Hematopoietic multipotent progenitor cell (in vitro differentiated cells): ENCODE measurements at regions not wholly inside any gene's neighbourhood (a gene's known extent, or its start where the extent isn't known, plus 50 kb on each side); places are given as distances from the start of the nearest gene placed in this dataset.
"Not testable (repeated sequence)": the region's sequence is repeated elsewhere in the genome, so short reads cannot be mapped to it uniquely, and the experiment has no call there.

Experiments
- DNase-seq, 3 donors: peaks; one replicate each; pipeline ENCODE4 v3.0.0-alpha.2; 2011 to 2015; ENCODE audit warnings: low read depth in 2 of 3, low spot score in 2 of 3

DNA sequence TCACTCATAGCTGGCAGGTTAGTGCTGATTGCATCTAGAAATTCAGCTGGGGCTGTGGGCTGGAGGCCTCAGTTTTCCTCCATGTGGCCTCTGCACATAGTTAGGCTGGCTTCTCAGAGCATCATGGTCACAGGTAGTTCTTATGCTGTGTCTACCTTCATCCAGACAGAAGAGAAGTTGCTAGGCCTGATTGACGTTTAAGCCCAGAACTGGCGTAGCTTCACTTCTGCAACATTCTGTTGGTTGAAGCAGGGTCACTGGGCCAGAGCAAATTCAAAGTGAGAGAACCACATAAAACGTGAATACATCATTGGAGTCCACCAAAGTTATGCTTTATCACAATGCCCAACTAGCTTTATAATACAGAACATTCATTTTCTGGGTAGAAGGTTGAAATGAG is 116.0 kb downstream of the SPP2 start:
- no peak for DNase-seq

DNA sequence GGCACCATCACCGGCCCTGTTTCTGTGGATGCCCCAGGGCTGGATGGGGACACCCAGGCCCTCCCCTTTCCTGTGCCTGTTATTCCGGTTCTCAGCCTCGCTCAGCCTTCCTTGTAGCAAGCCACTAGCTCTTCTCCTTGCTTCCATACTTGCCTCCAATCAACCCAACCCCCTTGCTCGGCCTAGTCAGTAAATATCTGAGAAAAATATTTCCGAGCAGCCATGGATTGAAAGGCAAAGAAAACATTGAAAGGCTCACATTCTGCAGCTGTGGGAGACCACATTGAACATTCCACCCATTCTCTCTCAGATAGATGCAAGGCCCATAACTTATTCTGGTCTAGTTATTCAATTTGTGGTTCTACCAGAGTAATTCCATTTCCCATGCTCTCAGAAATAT is 114.9 kb downstream of the SPP2 start:
- no peak for DNase-seq

DNA sequence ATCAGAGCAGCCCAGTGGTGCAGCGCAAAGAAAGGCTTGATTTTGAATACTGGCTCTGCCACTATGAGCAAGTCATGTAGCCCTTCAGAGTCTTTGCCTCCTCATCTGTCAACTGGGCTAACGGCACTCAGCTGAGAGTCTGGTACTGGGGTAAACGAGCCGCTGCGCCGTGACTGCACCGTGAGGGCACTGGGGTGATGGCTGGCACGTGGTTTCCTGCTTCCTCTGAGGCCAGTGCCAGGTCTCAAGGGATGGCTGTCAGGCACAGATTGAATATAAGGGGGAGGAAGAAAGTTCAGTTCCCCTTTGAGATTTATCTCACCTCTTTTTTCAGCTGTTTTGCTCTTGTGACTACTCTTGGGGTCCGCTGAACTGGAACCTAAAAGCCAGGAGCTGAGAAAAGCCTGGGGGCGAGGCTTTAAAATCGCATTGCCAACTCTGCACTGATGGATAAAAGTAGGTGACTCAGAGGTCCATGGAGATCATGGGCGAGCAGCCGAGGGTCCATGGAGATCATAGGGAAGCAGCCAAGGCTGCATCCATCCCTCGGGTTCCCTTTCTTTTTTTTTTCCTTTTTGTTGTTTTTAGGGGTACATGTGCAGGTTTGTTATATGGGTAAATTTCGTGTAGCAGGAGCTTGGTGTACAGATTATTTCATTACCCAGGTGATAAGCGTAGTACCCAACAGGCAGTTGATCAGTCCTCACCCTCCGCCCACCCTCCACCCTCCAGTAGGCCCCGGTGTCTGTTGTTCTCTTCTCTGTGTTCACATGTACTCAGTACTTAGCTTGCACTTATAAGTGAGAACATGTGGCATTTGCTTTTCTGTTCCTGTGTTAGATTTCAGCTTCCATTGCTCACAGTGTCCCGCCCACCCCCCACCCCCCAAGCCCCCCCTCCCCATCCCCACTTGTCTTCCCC is 114.3 kb downstream of the SPP2 start:
- peak in 2 of 3 donors; percentile 21 to 29 for DNase-seq

GRCh38 chr2:234163510-234164045 is 113.1 kb downstream of the SPP2 start:
- DNase-seq, result no peak

DNA sequence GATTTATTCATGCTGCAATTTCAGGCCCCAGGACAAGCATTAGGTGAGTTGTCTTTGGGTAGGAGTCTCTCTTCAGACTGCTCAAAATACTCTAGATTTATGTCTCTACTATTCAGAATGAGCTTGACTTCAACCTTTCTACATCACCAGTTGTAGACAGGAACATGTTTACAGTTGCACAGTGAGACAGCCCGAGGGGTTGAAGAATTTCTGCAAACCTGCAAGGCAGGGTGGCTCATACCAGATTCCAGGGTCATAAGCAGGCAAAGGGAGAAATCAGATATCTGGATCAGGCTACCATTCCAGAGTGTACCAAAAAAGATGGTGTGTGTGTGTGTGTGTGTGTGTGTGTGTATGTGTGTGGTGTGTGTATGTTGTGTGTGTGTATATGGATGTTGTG is 112.4 kb downstream of the SPP2 start:
- no peak for DNase-seq

- DNase-seq, result no peak
Observed at GRCh38 chr2:234161932-234162331, 111.4 kb downstream of the SPP2 start.

DNA sequence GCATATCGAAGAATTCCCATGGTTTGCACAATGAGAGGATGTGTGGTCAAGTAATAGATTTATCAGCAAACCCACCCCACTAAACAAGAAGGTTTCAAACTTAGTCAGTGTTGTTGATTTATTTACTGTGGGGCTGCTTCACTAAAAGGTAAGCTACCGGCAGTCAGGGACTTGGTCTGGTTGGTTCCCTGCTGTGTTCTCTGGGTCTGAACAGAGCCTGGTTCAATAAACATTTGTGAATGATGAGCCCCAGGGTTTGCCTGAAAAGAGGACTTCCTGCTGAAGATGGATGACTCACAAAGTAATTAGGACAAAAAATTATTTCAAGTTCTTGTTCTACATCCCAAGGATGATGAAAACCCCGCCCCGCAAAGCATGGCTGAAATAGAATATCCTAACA is 108.3 kb downstream of the SPP2 start:
- no peak for DNase-seq

- no peak for DNase-seq
Observed at GRCh38 chr2:234157817-234158588, 107.5 kb downstream of the SPP2 start.

GRCh38 chr2:234156326-234156725 is 105.8 kb downstream of the SPP2 start:
- DNase-seq, result no peak

DNA sequence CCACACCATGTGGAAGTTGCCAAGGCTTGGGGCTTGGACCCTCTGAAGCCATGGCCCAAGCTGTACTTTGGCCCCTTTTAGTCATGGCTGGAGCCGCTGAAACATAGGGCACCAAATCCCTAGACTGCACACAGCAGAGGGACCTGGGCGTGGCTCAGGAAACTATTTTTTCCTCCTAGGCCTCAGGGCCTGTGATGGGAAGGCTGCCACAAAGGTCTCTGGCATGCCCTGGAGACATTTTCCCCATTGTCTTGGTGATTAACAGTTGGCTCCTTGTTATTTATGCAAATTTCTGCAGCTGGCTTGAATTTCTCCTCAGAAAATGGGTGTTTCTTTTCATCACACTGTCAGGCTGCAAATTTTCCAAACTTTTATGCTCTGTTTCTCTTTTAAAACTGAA is 102.3 kb downstream of the SPP2 start:
- not testable (repeated sequence) for DNase-seq

DNA sequence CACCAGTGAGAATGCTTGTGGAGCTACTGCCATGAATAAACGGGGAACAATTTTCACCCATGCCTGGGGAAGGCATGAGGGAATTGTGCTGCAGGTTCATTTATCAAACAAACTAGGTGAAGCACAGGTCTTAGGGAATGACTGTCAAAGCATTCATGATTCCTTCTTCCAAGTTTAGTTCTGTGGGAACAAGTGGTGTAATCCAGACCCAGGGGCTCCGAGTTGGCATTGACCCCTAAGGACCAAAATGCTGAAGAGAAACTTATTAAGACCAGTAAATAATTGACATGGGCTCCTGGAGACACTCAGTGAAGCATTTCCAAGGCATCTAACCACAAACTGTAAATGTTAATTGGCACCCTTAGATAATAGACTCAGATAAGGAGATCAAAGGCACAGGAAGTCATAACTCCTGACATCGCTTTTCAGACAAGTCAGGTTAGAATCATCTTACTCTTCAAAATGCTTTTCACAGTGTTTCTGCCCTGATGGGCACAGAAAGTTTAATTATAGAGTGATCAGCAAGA is 96.9 kb downstream of the SPP2 start:
- DNase-seq, result no peak

GRCh38 chr2:234146087-234146826 is 95.8 kb downstream of the SPP2 start:
- DNase-seq, result no peak

GRCh38 chr2:234145511-234145910 is 95.0 kb downstream of the SPP2 start:
- no peak for DNase-seq

DNA sequence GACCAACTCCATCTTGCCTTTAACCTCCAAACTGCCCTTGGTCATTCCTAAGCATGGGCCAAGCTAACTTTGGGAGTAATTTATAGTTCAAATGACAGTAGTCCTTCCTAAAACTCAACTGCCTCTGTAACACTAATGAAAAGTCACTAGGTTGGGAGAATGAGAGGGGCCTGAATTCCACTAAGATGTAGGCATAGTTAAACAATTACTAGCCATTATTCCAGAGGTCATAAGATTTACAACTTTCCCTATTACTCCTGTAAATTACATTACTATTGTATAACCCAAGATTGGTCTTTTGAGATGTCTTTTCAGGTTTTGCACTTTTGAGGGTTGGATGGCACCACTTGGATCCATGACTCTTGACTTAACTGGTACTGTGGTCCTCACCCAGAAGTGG is 94.6 kb downstream of the SPP2 start:
- no peak for DNase-seq

DNA sequence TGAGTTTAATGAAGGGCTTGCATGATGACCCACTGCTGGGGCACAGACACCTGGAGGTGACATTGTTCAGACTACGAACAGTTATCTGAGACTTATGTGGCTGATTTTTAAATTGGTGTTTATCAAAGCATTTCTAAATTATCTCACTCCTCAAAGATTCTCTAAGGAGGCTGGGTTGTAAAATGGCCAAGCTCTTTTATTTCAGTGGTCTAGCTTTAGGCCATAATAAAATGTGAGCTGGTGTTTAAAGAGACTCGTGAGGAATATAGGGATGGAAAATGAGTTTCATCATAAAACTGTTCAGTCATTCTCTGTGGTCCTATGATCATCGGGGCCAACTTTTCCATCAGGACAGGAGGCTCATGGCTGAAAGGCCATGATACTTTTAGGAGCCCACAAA is 93.4 kb downstream of the SPP2 start:
- DNase-seq, result no peak

DNA sequence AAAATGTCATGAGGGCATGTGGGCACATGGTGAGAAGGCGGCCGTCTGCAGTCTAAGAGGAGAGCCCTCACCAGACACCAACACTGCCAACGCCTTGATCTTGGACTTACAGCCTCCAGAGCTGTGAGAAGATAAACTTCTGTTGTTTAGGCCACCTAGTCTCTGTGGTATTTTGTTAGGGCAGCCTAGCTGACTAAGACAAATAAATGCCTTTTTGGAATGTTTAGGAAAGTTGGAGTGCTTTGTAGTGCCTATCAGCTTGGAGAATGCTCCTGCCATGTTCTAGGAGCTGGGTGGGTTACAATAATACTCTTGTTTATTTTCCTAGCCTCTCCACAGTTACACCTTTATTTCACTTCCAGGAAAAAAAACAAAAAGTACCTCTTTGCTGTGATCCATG is 92.0 kb downstream of the SPP2 start:
- DNase-seq, result no peak

GRCh38 chr2:234139755-234140154 is 89.3 kb downstream of the SPP2 start:
- no peak for DNase-seq

- no peak for DNase-seq
Observed at GRCh38 chr2:234138836-234139235, 88.3 kb downstream of the SPP2 start.

DNA sequence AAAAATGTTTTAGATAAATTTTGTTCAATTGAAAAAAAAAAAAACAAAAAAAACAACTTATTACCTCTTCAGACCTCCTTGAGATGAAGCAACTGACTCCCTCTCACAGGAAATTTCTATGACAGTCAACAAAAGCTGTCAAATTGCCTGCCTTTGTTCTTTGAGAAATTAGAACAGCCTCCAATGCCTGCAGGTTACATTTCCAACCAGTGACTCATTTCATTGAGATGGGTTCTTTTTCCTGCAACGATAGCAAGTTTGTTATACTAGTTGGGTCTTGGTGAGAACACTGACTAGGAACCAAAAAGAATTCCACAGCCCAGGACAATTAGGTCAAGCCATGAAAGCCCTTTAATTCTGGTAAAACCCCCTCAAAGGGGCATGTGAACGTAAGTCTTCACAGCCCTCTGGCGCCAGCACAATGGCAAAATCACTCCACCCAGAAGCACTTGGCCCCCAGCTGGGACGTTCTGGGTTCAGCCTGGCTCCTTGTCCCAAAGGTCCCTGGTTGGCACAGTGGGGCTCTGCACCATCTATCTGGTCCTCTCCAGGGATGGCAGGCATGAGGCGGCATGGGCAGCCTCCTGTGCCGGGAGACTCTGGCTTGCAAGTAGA is 87.0 kb downstream of the SPP2 start:
- DNase-seq, result no peak

- DNase-seq, result no peak
Observed at GRCh38 chr2:234136461-234136860, 86.0 kb downstream of the SPP2 start.
